ENCODE measurements at regions not wholly inside any gene's neighbourhood (a gene's known extent, or its start where the extent isn't known, plus 50 kb on each side); places are given as distances from the start of the nearest gene placed in this dataset.

DNA sequence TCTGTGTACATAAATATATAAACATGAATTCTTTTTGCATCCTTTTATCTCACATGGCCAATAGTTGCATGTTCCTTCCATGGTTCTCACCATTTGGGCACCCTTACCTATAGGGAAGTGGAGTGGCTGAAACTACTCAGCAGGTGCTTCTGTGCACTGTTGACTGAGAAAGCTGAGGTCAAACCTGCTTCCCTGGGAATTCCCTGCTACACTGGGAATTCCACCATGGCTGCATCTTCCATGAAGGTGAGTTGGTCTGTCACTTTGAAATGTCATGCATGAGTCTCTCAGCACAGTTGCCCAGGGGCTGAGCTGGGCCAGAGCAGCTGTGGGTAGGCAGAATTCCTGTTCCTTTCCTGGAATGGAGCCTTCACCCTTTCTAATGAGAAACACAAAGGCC lies 193.8 kb upstream of the PRSS16 start:
- TF ChIP-seq, protein P1, sequence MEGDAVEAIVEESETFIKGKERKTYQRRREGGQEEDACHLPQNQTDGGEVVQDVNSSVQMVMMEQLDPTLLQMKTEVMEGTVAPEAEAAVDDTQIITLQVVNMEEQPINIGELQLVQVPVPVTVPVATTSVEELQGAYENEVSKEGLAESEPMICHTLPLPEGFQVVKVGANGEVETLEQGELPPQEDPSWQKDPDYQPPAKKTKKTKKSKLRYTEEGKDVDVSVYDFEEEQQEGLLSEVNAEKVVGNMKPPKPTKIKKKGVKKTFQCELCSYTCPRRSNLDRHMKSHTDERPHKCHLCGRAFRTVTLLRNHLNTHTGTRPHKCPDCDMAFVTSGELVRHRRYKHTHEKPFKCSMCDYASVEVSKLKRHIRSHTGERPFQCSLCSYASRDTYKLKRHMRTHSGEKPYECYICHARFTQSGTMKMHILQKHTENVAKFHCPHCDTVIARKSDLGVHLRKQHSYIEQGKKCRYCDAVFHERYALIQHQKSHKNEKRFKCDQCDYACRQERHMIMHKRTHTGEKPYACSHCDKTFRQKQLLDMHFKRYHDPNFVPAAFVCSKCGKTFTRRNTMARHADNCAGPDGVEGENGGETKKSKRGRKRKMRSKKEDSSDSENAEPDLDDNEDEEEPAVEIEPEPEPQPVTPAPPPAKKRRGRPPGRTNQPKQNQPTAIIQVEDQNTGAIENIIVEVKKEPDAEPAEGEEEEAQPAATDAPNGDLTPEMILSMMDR (IDR thresholded peaks at IDR 0.05), result no peak
- no peak for TF ChIP-seq POLR2A (IDR thresholded peaks at IDR 0.05)

Measured in ovary (tissue), 3 donors.